GM19328 (cell line): ENCODE measurements at regions not wholly inside any gene's neighbourhood (a gene's known extent, or its start where the extent isn't known, plus 50 kb on each side); places are given as distances from the start of the nearest gene placed in this dataset.

Source experiments
- ATAC-seq: cut with Tn5 transposase; IDR thresholded peaks from one replicate; pipeline ENCODE4 v1.9.1; 2021; ENCODE audit warnings: mild to moderate bottlenecking, moderate library complexity; ENCODE audit not compliant: unreplicated experiment

DNA sequence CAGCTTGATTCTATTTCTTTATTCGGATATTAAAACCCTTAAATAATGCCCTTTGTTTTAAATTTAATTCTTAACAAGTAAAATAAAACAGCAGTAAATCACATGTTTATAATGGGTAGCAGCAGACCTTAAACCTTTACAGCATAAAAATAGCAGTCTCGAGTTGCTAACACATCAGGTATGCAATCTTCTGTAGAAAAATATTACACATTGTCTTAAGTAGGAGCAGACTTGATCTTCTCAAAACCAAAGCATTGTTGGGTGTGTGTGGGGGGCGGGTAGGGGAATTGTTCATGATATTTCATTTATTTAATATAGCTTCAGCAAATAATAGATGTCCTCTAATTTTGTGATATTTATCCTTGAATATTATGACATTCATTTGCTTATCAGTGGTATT lies 331.4 kb downstream of the PCDH7 start:
- no peak for ATAC-seq

DNA sequence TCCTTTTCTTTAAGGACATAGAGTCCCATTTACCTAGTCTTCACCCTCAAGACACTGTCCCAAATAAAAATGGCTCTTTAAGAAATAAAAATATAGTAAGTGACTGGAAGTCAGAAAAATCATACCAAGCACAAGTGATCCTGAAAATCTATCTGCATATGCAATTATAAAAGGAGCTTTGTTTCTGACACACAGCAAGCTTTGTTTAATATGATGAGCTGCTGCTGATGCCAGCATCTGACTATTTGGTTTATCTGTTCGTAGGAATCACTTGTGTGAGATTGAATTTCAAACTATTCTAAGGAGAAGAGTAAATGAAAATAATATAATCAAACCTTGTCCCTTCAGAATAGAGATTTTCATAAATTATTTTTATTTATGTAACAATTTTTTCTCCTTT lies 332.4 kb downstream of the PCDH7 start:
- no peak for ATAC-seq

- no peak for ATAC-seq
Observed at GRCh38 chr4:31053451-31053850, 333.3 kb downstream of the PCDH7 start.

- ATAC-seq = no peak
Observed at GRCh38 chr4:31054295-31054694, 334.1 kb downstream of the PCDH7 start.

DNA sequence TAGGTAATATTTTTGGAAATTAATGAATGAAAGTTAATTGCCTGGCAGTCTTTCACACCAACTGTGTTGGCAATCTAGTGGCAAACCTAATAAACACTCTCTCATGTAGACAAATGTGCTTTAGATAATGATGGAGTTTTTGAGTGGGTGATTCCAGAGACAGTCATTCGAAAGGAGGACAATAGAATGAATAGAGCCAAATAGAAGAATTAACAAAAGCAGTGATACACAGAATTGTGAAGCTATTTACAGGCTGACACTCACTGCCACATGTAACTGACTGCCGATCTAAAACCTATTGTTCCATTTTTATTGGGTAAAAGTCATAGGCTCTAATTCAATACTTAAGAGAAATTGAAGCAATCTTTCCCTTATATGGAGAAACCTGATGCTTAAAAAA lies 338.5 kb downstream of the PCDH7 start:
- no peak for ATAC-seq

GRCh38 chr4:31059753-31060522 lies 339.8 kb downstream of the PCDH7 start:
- ATAC-seq = no peak

DNA sequence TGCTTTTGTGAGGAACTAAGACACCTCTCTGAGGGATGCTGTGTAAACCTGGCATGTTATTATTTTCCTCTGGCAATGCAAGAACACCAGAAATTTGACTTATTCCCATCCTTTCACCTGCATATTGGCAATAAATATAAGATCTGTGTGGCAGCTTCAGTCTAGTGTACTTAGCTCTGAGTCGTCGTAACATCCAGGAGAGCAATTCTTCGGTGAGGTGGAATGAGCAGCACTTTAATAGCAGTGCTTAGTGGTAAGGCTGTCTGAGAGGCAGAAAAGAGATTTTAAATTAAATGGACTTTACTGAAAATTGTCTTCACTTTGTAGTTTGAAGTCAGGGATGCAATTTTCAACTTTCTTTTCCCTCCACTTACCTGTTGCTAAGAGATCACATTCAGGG lies 344.9 kb downstream of the PCDH7 start:
- ATAC-seq = no peak

- ATAC-seq = no peak
Observed at GRCh38 chr4:31068257-31069075, 348.3 kb downstream of the PCDH7 start.

DNA sequence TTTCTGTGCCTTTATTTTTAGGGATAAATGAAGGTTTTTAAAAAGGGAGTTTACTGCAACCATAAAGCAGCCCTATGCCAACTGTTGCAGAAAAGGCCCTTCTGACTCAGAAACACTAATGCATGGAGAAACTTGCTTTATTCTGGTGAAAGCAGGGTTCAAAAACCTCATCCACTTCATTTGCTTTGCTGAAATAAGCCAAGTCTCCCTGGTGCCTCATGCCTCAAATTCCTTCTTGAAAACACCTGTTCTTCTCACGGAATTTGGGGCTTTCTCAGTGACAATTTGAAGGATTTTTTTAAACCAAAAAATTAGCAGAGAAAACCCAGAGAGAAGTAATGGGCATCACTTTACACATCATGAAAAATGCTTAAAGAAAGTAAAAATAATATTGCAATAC lies 349.0 kb downstream of the PCDH7 start:
- no peak for ATAC-seq

DNA sequence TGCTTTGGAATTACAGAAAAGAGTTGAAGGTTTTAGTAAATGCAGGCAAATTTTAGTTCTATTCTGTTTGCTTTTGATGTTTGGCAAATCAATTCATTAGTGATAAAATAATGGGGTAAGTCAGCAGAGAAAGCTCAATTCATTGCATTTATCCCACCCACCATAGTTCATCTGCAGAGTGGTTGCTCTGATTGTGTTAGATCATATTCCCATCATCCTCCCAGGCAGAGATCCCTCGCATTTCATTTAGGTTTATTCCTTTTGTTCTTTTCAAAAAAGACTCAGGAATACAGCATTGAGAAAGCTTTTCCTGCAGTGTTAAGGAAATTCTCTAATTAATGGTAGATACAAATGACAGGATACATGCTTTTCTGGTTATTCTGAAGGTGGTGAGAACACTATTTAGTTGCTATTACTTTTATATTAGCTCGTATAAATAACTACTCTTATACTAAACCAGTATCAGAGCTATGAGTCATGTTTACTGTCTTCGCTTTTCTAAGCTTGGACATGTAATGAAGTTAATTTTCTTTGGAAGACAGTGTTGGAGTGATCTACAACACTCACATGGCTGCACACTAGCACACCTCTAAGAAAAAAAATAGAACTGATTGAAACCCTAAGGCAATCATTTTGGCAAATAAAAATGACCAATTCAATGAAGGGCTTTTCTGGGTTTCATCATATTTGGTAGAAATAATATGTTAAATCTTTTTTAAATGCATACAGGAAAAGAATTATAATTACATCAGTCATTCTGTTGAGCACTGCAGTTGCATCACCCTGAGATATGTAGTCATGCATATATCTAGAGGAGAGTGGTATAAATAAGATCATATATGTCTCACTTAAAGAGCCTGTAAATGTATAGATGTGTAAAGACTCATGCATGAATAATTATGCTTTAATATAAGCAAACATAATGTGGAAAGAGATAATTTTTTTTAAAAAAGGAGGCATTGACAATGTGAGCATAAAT lies 351.6 kb downstream of the PCDH7 start:
- ATAC-seq = no peak

DNA sequence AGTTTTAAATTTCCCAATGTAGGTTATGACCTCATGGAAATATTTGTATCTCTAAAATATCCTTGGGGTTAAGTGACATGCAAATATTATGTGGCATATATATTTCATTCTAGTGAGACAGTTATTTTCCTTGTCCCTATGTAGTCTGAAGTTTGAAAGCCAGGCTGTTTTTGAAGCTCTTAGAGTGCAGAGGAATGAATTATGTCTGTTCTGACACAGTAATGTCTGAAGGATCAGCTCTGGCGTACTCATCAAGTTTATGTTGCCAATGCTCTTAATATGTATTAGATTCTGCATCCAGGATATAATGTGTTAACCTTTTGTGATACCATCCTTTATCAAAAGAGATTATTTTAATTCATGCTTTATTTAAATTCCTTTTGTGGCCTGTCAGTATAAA lies 355.8 kb downstream of the PCDH7 start:
- no peak for ATAC-seq

- ATAC-seq = no peak
Observed at GRCh38 chr4:31078661-31079060, 358.5 kb downstream of the PCDH7 start.

DNA sequence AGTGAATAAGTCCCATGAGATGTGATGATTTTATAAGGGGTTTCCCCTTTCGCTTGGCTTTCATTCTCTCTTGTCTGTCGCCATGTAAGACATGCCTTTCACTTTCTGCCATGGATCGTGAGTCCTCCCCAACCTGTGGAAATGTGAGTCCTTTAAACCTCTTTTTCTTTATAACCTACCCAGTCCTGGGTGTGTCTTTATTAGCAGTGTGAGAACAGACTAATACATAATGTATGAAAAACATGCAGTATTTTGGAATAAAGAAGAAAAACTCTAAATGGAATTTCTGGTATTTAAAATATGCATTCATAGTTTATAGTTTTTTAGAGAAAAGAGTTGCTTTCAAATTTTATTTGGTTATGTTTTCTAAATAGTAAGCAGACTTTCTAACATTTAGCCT lies 360.7 kb downstream of the PCDH7 start:
- no peak for ATAC-seq

- ATAC-seq = no peak
Observed at GRCh38 chr4:31081366-31081765, 361.2 kb downstream of the PCDH7 start.

GRCh38 chr4:31083456-31083855 lies 363.3 kb downstream of the PCDH7 start:
- no peak for ATAC-seq

DNA sequence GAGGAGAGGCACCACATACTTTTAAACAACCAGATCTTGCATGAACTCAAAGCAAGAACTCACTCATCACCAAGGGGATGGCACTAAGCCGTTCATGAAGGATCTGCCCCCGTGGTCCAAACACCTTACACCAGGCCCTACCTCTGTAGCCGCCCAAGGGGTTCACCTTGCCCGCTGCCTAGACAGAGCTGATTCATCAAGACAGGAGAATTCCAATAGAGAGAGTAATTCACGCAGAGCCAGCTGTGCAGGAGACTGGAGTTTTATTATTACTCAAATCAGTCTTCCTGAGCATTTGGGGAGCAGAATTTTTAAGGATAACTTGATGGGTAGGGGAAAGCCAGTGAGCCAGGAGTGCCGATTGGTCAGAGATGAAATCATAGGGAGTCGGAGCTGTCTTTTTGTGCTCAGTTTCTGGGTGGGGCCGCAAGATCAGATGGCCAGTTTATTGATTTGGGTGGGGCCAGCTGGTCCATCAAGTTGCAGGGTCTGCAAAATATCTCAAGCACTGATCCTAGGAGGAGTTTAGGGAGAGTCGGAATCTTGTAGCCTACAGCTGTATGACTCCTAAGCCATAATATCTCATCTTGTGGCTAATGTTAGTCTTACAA lies 364.7 kb downstream of the PCDH7 start:
- ATAC-seq = no peak

GRCh38 chr4:31085689-31086088 lies 365.5 kb downstream of the PCDH7 start:
- ATAC-seq = no peak

DNA sequence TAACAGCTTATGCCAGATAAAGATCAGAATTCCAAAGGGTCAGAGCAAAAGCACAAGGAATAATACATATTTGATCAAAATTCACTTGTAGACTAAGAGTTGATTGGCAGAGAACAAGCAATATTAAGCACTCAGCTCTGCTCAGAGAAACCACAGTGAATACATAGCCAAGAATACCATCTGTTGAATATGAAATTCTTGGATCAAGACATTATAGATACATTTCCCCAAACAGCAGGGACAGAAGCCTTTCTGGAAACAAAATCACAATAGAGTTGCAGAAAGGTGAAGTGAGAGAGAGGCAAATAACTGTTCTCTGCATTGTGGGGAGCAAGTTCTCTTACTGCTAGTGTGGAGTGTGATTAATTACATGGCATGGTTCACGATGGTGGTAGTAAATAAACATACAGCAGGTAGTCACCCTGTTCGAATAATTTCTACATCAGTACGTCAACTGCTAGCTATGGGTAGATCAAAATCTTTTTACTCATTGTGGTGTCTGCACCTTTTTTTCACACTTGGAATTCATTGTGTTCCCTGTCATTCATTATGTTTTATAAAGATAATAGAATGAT lies 366.7 kb downstream of the PCDH7 start:
- no peak for ATAC-seq

DNA sequence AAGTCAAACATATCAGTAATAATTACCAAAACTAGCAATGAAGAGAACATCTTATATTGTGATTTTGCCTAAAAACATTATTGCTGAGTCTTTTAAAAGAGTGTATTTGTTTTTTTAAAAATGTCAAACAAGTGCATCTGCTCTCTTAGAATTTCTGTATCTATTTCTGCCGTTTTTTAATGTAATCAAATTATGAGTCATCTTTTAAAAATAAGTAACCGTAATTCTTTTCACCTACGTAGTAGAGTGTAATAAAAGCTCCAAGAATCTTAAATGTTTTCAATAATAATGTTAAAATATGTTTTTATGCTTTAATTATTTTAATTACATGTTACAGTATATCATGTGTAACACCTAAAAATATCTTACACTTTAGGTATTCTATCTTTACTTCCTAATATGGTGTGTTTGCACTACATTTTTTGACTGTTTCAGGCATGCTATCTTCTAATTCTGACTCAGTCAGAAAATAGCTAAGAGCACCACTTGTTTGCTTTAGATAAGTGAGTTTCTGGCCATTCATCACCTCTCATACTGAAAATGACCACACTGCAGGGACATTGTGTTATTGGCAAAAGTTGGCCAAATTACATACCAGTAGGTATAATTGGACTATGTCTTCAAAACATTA lies 368.5 kb downstream of the PCDH7 start:
- ATAC-seq = no peak

DNA sequence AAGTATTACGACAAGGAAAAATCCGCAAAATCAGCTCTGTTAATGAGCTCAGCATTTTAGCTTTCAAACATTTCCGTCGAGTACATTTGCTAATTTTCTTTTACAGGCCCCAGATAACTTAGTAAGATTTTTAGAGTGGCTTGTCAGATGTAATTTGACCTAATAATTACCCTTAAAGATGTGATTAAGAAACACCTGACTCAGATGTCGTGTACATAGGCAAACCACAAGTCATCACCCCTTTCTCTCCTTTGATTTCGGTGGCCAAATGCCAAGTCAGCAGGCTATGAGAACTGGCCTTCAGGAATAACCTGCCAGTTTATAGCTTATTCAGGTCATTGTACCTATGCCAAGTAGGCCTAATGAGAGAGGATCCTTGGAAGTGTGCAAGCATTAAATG lies 369.6 kb downstream of the PCDH7 start:
- ATAC-seq = no peak
